GM19463 (cell line): ENCODE measurements at regions not wholly inside any gene's neighbourhood (a gene's known extent, or its start where the extent isn't known, plus 50 kb on each side); places are given as distances from the start of the nearest gene placed in this dataset.

ENCODE experiments used
- ATAC-seq: cut with Tn5 transposase; IDR thresholded peaks from one replicate; pipeline ENCODE4 v1.9.1; 2021; ENCODE audit warnings: mild to moderate bottlenecking, moderate library complexity; ENCODE audit not compliant: unreplicated experiment

DNA sequence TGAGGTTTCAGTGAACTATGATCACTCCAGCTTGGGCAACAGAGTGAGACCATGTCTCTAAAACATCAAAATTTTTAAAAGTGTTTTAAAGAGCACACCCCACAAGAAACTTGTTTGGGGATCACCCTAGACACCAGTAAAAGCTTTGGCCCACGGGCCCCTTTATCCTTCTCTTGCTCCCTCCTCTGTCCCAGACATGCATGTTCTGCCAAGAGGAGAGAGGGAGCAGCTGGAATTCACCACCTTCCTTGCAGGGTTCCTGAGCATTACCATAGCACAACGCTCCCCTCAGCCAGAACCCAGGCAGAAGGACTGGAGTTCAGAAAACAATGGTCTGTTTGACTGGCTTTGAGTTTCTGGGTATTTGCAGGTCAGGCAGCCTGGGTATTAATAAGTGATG lies 214.3 kb upstream of the CDH5 start:
- ATAC-seq: no peak

DNA sequence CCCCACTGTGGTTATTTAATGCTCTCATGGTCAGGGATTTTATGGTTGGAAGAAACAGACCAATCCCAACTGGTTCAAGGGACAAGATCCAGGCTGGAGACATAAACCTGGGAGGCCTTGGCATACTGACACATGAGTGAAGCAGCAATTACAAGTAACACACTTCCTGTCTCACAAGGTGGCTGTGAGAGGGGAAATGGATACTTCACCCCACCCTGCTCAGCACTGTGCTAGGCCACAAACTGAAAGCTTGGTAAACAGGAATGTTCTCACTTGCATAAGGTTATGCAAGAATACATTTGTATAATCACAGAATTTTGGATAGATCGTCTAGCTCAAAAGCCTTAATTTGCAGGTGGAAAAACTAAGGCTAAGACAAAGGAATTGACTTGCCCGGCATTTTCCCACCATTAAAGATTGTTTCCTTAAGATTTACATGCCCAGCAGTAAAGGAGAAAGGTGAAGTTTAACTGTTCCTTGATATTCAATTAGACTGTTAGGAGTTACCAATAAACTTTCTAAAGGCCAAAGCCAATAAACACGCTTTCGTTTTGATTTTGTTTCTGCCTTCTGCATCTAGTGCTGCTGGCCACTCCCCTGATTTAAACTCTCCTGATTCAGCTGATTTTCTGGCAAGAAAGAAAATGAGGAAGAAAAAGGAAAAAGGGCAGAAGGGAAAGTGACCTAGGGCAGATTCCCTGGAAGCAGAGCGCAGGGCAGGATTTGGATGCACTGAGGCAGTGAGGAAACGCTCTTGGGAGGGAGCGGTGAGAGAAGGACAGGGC lies 215.6 kb upstream of the CDH5 start:
- no peak for ATAC-seq

DNA sequence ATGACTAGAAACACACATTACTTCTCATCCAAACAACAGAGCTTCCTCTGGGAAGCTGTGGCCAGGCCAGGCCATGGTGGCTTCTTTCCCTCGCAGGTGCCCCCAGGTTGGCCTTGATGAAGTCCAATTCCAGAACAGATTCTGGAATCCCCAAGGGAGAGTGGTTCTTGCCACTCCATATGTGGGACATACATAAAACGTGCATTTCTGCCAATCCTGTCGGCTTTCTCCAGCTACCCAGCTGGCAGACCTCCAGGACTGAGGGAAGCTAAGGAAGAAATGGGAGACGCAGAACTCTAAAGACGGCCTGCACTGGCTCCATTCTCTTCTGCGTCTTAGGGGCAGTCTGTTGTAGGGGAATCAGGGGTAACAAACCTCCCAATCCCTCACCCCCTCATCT lies 219.2 kb upstream of the CDH5 start:
- ATAC-seq: no peak

- no peak for ATAC-seq
Measured at GRCh38 chr16:66146798-66147197, 219.7 kb upstream of the CDH5 start.

DNA sequence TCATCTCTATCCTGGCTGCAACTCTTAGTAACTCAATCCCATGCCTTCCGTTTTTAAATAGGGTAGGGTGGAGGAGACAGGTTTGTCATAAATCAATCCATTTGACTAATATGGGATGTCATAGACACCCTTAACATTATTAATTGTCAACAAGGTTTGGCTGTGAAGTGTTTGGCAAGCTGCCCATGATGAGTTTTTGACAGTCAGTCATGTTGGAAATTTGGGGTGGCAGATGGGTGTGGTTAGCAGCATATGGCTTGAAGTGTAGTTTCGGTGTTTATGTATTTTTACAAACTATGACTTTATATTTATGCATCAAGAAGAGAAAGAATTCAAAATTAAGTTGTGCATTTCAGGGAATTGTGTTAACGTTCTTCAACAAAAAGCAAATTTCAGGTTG lies 221.8 kb upstream of the CDH5 start:
- ATAC-seq: no peak

DNA sequence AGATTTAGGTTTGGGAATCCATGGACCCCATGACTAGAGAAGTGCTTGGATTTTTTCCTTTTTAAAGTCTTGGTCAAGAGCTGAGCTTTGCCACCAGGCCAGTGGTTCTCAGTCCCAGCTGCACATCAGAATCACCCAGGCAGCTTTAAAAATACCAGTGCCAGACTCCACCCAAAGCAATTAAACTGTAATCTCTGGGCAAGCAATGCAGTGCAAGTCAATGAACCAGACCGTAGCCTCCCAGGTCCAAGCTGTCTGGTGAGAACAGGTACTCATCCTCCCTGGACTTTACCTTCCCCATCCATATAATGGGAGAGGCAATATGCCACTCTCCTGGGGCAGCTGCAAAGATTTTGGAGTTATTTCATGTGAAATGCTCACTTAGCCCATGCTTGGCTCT lies 223.1 kb upstream of the CDH5 start:
- ATAC-seq: no peak

GRCh38 chr16:66141885-66142284 lies 224.6 kb upstream of the CDH5 start:
- no peak for ATAC-seq

GRCh38 chr16:66137853-66138252 lies 228.6 kb upstream of the CDH5 start:
- no peak for ATAC-seq

GRCh38 chr16:66136841-66137240 lies 229.7 kb upstream of the CDH5 start:
- no peak for ATAC-seq

GRCh38 chr16:66135838-66136237 lies 230.7 kb upstream of the CDH5 start:
- no peak for ATAC-seq

DNA sequence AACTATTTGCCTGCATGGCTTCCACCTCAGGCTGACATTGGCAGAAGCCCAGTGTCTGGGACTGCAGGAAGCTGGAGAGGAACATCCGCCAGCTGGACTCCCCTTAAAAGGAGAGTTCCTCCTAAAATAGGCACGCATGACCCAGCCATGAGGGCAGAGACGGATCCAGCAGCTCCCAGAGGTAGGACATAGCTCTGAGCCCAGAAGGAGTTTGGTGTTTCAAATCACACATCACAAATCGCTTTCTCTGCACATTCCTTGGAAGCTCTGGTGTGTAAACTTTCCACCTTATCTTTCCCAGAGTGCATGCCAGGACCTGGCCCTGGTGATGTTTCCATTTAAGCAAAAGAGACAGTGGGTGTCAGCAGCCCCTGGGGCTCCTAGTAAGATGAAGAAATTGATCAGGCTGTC lies 231.1 kb upstream of the CDH5 start:
- ATAC-seq: no peak

GRCh38 chr16:66134875-66135274 lies 231.6 kb upstream of the CDH5 start:
- no peak for ATAC-seq

GRCh38 chr16:66133643-66134338 lies 232.7 kb upstream of the CDH5 start:
- no peak for ATAC-seq

DNA sequence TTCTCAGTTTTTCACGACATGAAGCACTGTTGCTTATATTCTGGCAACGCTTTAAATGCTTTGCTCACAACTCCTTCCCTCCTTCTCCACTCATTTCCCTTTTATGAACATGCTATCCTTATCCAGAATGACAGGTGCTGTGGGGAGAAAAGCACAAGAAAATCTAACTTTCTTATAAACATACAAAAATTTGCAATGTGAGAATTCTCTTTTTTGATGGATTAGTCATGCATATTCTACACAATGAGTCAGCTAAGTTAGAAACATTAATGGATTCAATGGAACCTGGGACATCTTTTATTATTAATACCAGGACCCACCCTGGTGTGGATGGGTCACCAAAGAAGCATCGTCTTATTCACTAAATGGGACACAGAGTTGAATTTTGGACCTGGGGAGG lies 234.6 kb upstream of the CDH5 start:
- no peak for ATAC-seq

- no peak for ATAC-seq
Measured at GRCh38 chr16:66131156-66131807, 235.2 kb upstream of the CDH5 start.

- ATAC-seq: no peak
Measured at GRCh38 chr16:66130296-66130905, 236.1 kb upstream of the CDH5 start.

DNA sequence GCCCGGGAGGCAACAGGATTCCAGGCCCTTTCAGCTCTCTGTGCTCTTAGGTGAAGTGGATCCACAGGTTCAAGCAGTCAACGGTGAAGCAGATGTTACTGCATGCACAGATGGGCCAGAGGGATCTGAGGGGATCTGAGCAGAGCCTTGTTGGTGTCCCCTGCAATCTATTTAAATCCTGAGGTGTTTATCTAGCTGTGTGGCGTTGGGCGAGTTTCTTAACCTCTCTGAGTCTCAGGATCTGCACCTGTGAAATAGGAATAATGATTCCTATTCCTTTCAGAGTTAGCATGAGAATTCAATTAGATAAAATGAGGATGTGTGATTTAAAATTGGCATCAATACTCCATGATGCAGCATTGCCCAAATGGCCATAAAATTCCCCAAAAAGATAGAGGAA lies 237.3 kb upstream of the CDH5 start:
- no peak for ATAC-seq

GRCh38 chr16:66128371-66128770 lies 238.1 kb upstream of the CDH5 start:
- ATAC-seq: no peak

- ATAC-seq: no peak
Measured at GRCh38 chr16:66127459-66128370, 238.8 kb upstream of the CDH5 start.

- no peak for ATAC-seq
Measured at GRCh38 chr16:66121466-66121865, 245.0 kb upstream of the CDH5 start.

GRCh38 chr16:66120656-66121055 lies 245.8 kb upstream of the CDH5 start:
- no peak for ATAC-seq
